Liver (tissue), 8 donors: ENCODE measurements at regions not wholly inside any gene's neighbourhood (a gene's known extent, or its start where the extent isn't known, plus 50 kb on each side); places are given as distances from the start of the nearest gene placed in this dataset.

Experiments used
- DNase-seq: peaks from one replicate; pipeline ENCODE4 v3.0.0-alpha.2; 2017; ENCODE audit warnings: low spot score
- H3K27ac ChIP-seq, 2 donors: one replicate each; pipeline ENCODE4 v1.7.0; 2013; ENCODE audit warnings: inconsistent platforms in 2 of 2, low read length in 2 of 2, control low read depth in 1 of 2, low read depth in 1 of 2, mild to moderate bottlenecking in 1 of 2
- H3K27me3 ChIP-seq, 4 donors: one replicate each; pipeline versions ENCODE4 v1.6.1 to v1.7.0; 2013; ENCODE audit warnings: low read length in 3 of 4, inconsistent platforms in 1 of 4, mild to moderate bottlenecking in 1 of 4, moderate library complexity in 1 of 4; ENCODE audit not compliant: control insufficient read depth in 4 of 4, insufficient read depth in 4 of 4
- H3K36me3 ChIP-seq, 4 donors: one replicate each; pipeline versions ENCODE4 v1.6.1 to v1.7.0; 2013; ENCODE audit warnings: low read length in 3 of 4, mild to moderate bottlenecking in 3 of 4, low read depth in 1 of 4, moderate library complexity in 1 of 4; ENCODE audit not compliant: control insufficient read depth in 4 of 4, insufficient read depth in 3 of 4
- H3K4me1 ChIP-seq, 4 donors: one replicate each; pipeline versions ENCODE4 v1.6.1 to v1.7.0; 2013; ENCODE audit warnings: low read length in 3 of 4, mild to moderate bottlenecking in 3 of 4, moderate library complexity in 1 of 4; ENCODE audit not compliant: control insufficient read depth in 4 of 4, insufficient read depth in 4 of 4
- H3K4me3 ChIP-seq, 3 donors: one replicate each; pipeline versions ENCODE4 v1.6.1 to v1.7.0; 2013; ENCODE audit warnings: low read length in 3 of 3, control low read depth in 1 of 3, low read depth in 1 of 3, mild to moderate bottlenecking in 1 of 3
- H3K9ac ChIP-seq, 2 donors: one replicate each; pipeline ENCODE4 v1.7.0; 2013; ENCODE audit warnings: low read length in 2 of 2, mild to moderate bottlenecking in 2 of 2, moderate library complexity in 2 of 2, control low read depth in 1 of 2, low read depth in 1 of 2
- H3K9me3 ChIP-seq, 4 donors: one replicate each; pipeline versions ENCODE4 v1.6.1 to v1.7.0; 2013; ENCODE audit warnings: low read length in 3 of 4; ENCODE audit not compliant: control insufficient read depth in 4 of 4
- ATF3 ChIP-seq: IDR thresholded peaks from 2 replicates; pipeline ENCODE4 v1.6.1; 2016; ENCODE audit warnings: antibody characterized with exemption
- CTCF ChIP-seq: fragments of 150-350 bp; IDR thresholded peaks from 2 replicates; pipeline ENCODE4 v1.5.1; 2017; ENCODE audit warnings: improper control_type of control experiment, low read depth, low read length; ENCODE audit not compliant: missing input control
- EGR1 ChIP-seq, 2 donors: IDR thresholded peaks; 2 replicates each; pipeline ENCODE4 v1.6.1; 2016 to 2018; ENCODE audit warnings: antibody characterized with exemption in 2 of 2, low read depth in 2 of 2
- FOXA1 ChIP-seq: IDR thresholded peaks from 2 replicates; pipeline ENCODE4 v1.6.1; 2016; ENCODE audit warnings: antibody characterized with exemption
- FOXA2 ChIP-seq: IDR thresholded peaks from 2 replicates; pipeline ENCODE4 v1.6.1; 2016; ENCODE audit warnings: antibody characterized with exemption
- GABPA ChIP-seq, 2 donors: IDR thresholded peaks in 1 of 2; conservative IDR thresholded peaks in 1 of 2; 2 replicates each; pipeline ENCODE4 v1.6.1; 2016; ENCODE audit warnings: antibody characterized with exemption in 2 of 2, mild to moderate bottlenecking in 1 of 2, moderate library complexity in 1 of 2
- HNF4A ChIP-seq, 2 donors: conservative IDR thresholded peaks; 2 replicates each; pipeline ENCODE4 v1.6.1; 2016; ENCODE audit warnings: antibody characterized with exemption in 2 of 2, mild to moderate bottlenecking in 2 of 2
- HNF4G ChIP-seq: IDR thresholded peaks from 2 replicates; pipeline ENCODE4 v1.6.1; 2016; ENCODE audit warnings: antibody characterized with exemption
- JUND ChIP-seq, 2 donors: IDR thresholded peaks; 2 replicates each; pipeline ENCODE4 v1.6.1; 2016; ENCODE audit warnings: antibody characterized with exemption in 2 of 2
- MAX ChIP-seq: IDR thresholded peaks from 2 replicates; pipeline ENCODE4 v1.6.1; 2016; ENCODE audit warnings: antibody characterized with exemption
- NR2F2 ChIP-seq: IDR thresholded peaks from 2 replicates; pipeline ENCODE4 v1.6.1; 2016; ENCODE audit warnings: antibody characterized with exemption
- RAD21 ChIP-seq, 2 donors: IDR thresholded peaks; 2 replicates each; pipeline ENCODE4 v1.6.1; 2016; ENCODE audit warnings: antibody characterized with exemption in 2 of 2, mild to moderate bottlenecking in 2 of 2
- REST ChIP-seq: IDR thresholded peaks from 2 replicates; pipeline ENCODE4 v1.6.1; 2016; ENCODE audit warnings: antibody characterized with exemption, mild to moderate bottlenecking
- RXRA ChIP-seq, 2 donors: IDR thresholded peaks; 2 replicates each; pipeline ENCODE4 v1.6.1; 2017 to 2018; ENCODE audit warnings: antibody characterized with exemption in 2 of 2, mild to moderate bottlenecking in 1 of 2
- SP1 ChIP-seq: IDR thresholded peaks from 2 replicates; pipeline ENCODE4 v1.6.1; 2018; ENCODE audit warnings: antibody characterized with exemption, mild to moderate bottlenecking
- TAF1 ChIP-seq: conservative IDR thresholded peaks from 2 replicates; pipeline ENCODE4 v1.6.1; 2016; ENCODE audit warnings: antibody characterized with exemption, mild to moderate bottlenecking
- YY1 ChIP-seq: IDR thresholded peaks from 2 replicates; pipeline ENCODE4 v1.6.1; 2016; ENCODE audit warnings: antibody characterized with exemption, mild to moderate bottlenecking
- ZBTB33 ChIP-seq: IDR thresholded peaks from 2 replicates; pipeline ENCODE4 v1.6.1; 2016; ENCODE audit warnings: antibody characterized with exemption
- WGBS: extraction: QIAGEN DNeasy Blood & Tissue Kit; methylation state at CpG from one replicate; pipeline ENCODE4 v1.1.7; 2013; 5-methylcytosine and 5-hydroxymethylcytosine counted together
- donor health status: healthy.
- donor health status: healthy.
- donor health status: healthy.
- donor health status: healthy.
- donor health status: healthy.

- no peak overlapping the region for H3K27ac ChIP-seq
- no peaks in the 10 kb centered on the region for H3K4me1 ChIP-seq
- H3K4me3 ChIP-seq = no peak overlapping the region
- no peak for DNase-seq
- no peaks in the 10 kb centered on the region for H3K9me3 ChIP-seq
- no peaks in the 10 kb centered on the region for H3K36me3 ChIP-seq
- H3K27me3 ChIP-seq = no peaks in the 10 kb centered on the region
- 2% methylated on average over 1 of the region's 1 CpG for WGBS
- no peak overlapping the region for H3K9ac ChIP-seq
- TF ChIP-seq SP1 (no peak), YY1 (no peak), CTCF (no peak), TAF1 (no peak), FOXA1 (no peak), RAD21 (IDR thresholded peaks at IDR 0.05) (no peak), GABPA (IDR thresholded peaks at IDR 0.05 in 1 of 2, conservative IDR thresholded peaks at IDR 0.05 in 1 of 2) (no peak), REST (no peak), RXRA (IDR thresholded peaks at IDR 0.05) (no peak), FOXA2 (no peak), ZBTB33 (no peak), MAX (no peak), EGR1 (IDR thresholded peaks at IDR 0.05; ENCODE audit: low read depth in 2 of 2) (no peak), ATF3 (no peak), JUND (IDR thresholded peaks at IDR 0.05) (no peak), NR2F2 (no peak), HNF4G (no peak), HNF4A (conservative IDR thresholded peaks at IDR 0.05) (no peak)
Measured at GRCh38 chr2:144946263-144946662, 426.3 kb upstream of the ZEB2 start.
